ENCODE measurements at regions not wholly inside any gene's neighbourhood (a gene's known extent, or its start where the extent isn't known, plus 50 kb on each side); places are given as distances from the start of the nearest gene placed in this dataset.

- H3K9me3 ChIP-seq (ENCODE audit: control insufficient read depth, insufficient read depth, low read length): no peaks in the 10 kb centered on the region
- WGBS (ENCODE audit: insufficient coverage): 75% methylated on average over 1 of the region's 3 CpGs
- H3K27ac ChIP-seq (ENCODE audit: low read depth, low read length): no peak overlapping the region
- H3K27me3 ChIP-seq (ENCODE audit: control insufficient read depth, insufficient read depth, low read length): no peaks in the 10 kb centered on the region
- no peak overlapping the region for H3K4me3 ChIP-seq (ENCODE audit: low read depth, low read length)
- H3K4me1 ChIP-seq (ENCODE audit: control insufficient read depth, insufficient read depth, low read length): no peaks in the 10 kb centered on the region
- DNase-seq (ENCODE audit: low read depth in 4 of 6, low spot score in 6 of 6): no peak
- H3K36me3 ChIP-seq (ENCODE audit: control insufficient read depth, insufficient read depth, low read length): no peaks in the 10 kb centered on the region
Observed at GRCh38 chr9:84492366-84493159, 152.0 kb upstream of the SLC28A3 start.

- H3K9me3 ChIP-seq (ENCODE audit: control insufficient read depth, insufficient read depth, low read length): no peaks in the 10 kb centered on the region
- H3K4me3 ChIP-seq (ENCODE audit: low read depth, low read length): no peak overlapping the region
- DNase-seq (ENCODE audit: low read depth in 4 of 6, low spot score in 6 of 6): peak in 1 of 6 donors; percentile 30
- 48% methylated on average over 5 of the region's 6 CpGs for WGBS (ENCODE audit: insufficient coverage)
- no peaks in the 10 kb centered on the region for H3K36me3 ChIP-seq (ENCODE audit: control insufficient read depth, insufficient read depth, low read length)
- no peaks in the 10 kb centered on the region for H3K27me3 ChIP-seq (ENCODE audit: control insufficient read depth, insufficient read depth, low read length)
- no peaks in the 10 kb centered on the region for H3K4me1 ChIP-seq (ENCODE audit: control insufficient read depth, insufficient read depth, low read length)
- no peak overlapping the region for H3K27ac ChIP-seq (ENCODE audit: low read depth, low read length)
Observed at GRCh38 chr9:84493284-84493947, 152.9 kb upstream of the SLC28A3 start.

- DNase-seq (ENCODE audit: low read depth in 4 of 6, low spot score in 6 of 6): no peak
- no peaks in the 10 kb centered on the region for H3K4me1 ChIP-seq (ENCODE audit: control insufficient read depth, insufficient read depth, low read length)
- no peaks in the 10 kb centered on the region for H3K36me3 ChIP-seq (ENCODE audit: control insufficient read depth, insufficient read depth, low read length)
- no CpG with 5 or more reads among the region's 1 CpG for WGBS (ENCODE audit: insufficient coverage)
- no peak overlapping the region for H3K4me3 ChIP-seq (ENCODE audit: low read depth, low read length)
- no peaks in the 10 kb centered on the region for H3K9me3 ChIP-seq (ENCODE audit: control insufficient read depth, insufficient read depth, low read length)
- H3K27ac ChIP-seq (ENCODE audit: low read depth, low read length): no peak overlapping the region
- no peaks in the 10 kb centered on the region for H3K27me3 ChIP-seq (ENCODE audit: control insufficient read depth, insufficient read depth, low read length)
Observed at GRCh38 chr9:84499969-84500582, 159.5 kb upstream of the SLC28A3 start.

- Histone ChIP-seq H3K4me3 (ENCODE audit: low read depth, low read length) (no peak overlapping the region), H3K36me3 (ENCODE audit: control insufficient read depth, insufficient read depth, low read length) (no peaks in the 10 kb centered on the region), H3K27me3 (ENCODE audit: control insufficient read depth, insufficient read depth, low read length) (no peaks in the 10 kb centered on the region), H3K9me3 (ENCODE audit: control insufficient read depth, insufficient read depth, low read length) (no peaks in the 10 kb centered on the region), H3K27ac (ENCODE audit: low read depth, low read length) (no peak overlapping the region), H3K4me1 (ENCODE audit: control insufficient read depth, insufficient read depth, low read length) (no peaks in the 10 kb centered on the region)
- DNase-seq (ENCODE audit: low read depth in 4 of 6, low spot score in 6 of 6): no peak
- WGBS (ENCODE audit: insufficient coverage): 90% methylated on average over 2 of the region's 3 CpGs
Observed at GRCh38 chr9:84500826-84501225, 160.3 kb upstream of the SLC28A3 start.

GRCh38 chr9:84501587-84501986 lies 161.0 kb upstream of the SLC28A3 start:
- Histone ChIP-seq H3K27me3 (ENCODE audit: control insufficient read depth, insufficient read depth, low read length) (no peaks in the 10 kb centered on the region), H3K36me3 (ENCODE audit: control insufficient read depth, insufficient read depth, low read length) (no peaks in the 10 kb centered on the region), H3K9me3 (ENCODE audit: control insufficient read depth, insufficient read depth, low read length) (no peaks in the 10 kb centered on the region), H3K4me3 (ENCODE audit: low read depth, low read length) (no peak overlapping the region), H3K4me1 (ENCODE audit: control insufficient read depth, insufficient read depth, low read length) (no peaks in the 10 kb centered on the region), H3K27ac (ENCODE audit: low read depth, low read length) (no peak overlapping the region)
- DNase-seq (ENCODE audit: low read depth in 4 of 6, low spot score in 6 of 6): no peak

- H3K36me3 ChIP-seq (ENCODE audit: control insufficient read depth, insufficient read depth, low read length): no peaks in the 10 kb centered on the region
- H3K27me3 ChIP-seq (ENCODE audit: control insufficient read depth, insufficient read depth, low read length): no peaks in the 10 kb centered on the region
- no peak overlapping the region for H3K4me3 ChIP-seq (ENCODE audit: low read depth, low read length)
- no peak overlapping the region for H3K27ac ChIP-seq (ENCODE audit: low read depth, low read length)
- no peaks in the 10 kb centered on the region for H3K4me1 ChIP-seq (ENCODE audit: control insufficient read depth, insufficient read depth, low read length)
- DNase-seq (ENCODE audit: low read depth in 4 of 6, low spot score in 6 of 6): no peak
- H3K9me3 ChIP-seq (ENCODE audit: control insufficient read depth, insufficient read depth, low read length): no peaks in the 10 kb centered on the region
Observed at GRCh38 chr9:84502066-84502465, 161.5 kb upstream of the SLC28A3 start.

- Histone ChIP-seq H3K36me3 (ENCODE audit: control insufficient read depth, insufficient read depth, low read length) (no peaks in the 10 kb centered on the region), H3K27me3 (ENCODE audit: control insufficient read depth, insufficient read depth, low read length) (no peaks in the 10 kb centered on the region), H3K4me1 (ENCODE audit: control insufficient read depth, insufficient read depth, low read length) (no peaks in the 10 kb centered on the region), H3K4me3 (ENCODE audit: low read depth, low read length) (no peak overlapping the region), H3K9me3 (ENCODE audit: control insufficient read depth, insufficient read depth, low read length) (no peaks in the 10 kb centered on the region), H3K27ac (ENCODE audit: low read depth, low read length) (no peak overlapping the region)
- DNase-seq (ENCODE audit: low read depth in 4 of 6, low spot score in 6 of 6): no peak
- WGBS (ENCODE audit: insufficient coverage): 88% methylated on average over 2 of the region's 2 CpGs
Observed at GRCh38 chr9:84504360-84504759, 163.8 kb upstream of the SLC28A3 start.

GRCh38 chr9:84511651-84512050 lies 157.9 kb upstream of the NTRK2 start:
- no peaks in the 10 kb centered on the region for H3K9me3 ChIP-seq (ENCODE audit: control insufficient read depth, insufficient read depth, low read length)
- no peak for DNase-seq (ENCODE audit: low read depth in 4 of 6, low spot score in 6 of 6)
- WGBS (ENCODE audit: insufficient coverage): no CpG with 5 or more reads among the region's 2 CpGs
- no peaks in the 10 kb centered on the region for H3K27me3 ChIP-seq (ENCODE audit: control insufficient read depth, insufficient read depth, low read length)
- no peaks in the 10 kb centered on the region for H3K36me3 ChIP-seq (ENCODE audit: control insufficient read depth, insufficient read depth, low read length)
- H3K4me1 ChIP-seq (ENCODE audit: control insufficient read depth, insufficient read depth, low read length): no peaks in the 10 kb centered on the region
- no peak overlapping the region for H3K27ac ChIP-seq (ENCODE audit: low read depth, low read length)
- no peak overlapping the region for H3K4me3 ChIP-seq (ENCODE audit: low read depth, low read length)

GRCh38 chr9:84512493-84512892 lies 157.0 kb upstream of the NTRK2 start:
- H3K4me3 ChIP-seq (ENCODE audit: low read depth, low read length): no peak overlapping the region
- no peaks in the 10 kb centered on the region for H3K9me3 ChIP-seq (ENCODE audit: control insufficient read depth, insufficient read depth, low read length)
- no peaks in the 10 kb centered on the region for H3K36me3 ChIP-seq (ENCODE audit: control insufficient read depth, insufficient read depth, low read length)
- WGBS (ENCODE audit: insufficient coverage): 78% methylated on average over 2 of the region's 2 CpGs
- H3K27me3 ChIP-seq (ENCODE audit: control insufficient read depth, insufficient read depth, low read length): no peaks in the 10 kb centered on the region
- H3K4me1 ChIP-seq (ENCODE audit: control insufficient read depth, insufficient read depth, low read length): no peaks in the 10 kb centered on the region
- no peak for DNase-seq (ENCODE audit: low read depth in 4 of 6, low spot score in 6 of 6)
- H3K27ac ChIP-seq (ENCODE audit: low read depth, low read length): no peak overlapping the region

GRCh38 chr9:84513473-84513872 lies 156.1 kb upstream of the NTRK2 start:
- Histone ChIP-seq H3K36me3 (ENCODE audit: control insufficient read depth, insufficient read depth, low read length) (no peaks in the 10 kb centered on the region), H3K9me3 (ENCODE audit: control insufficient read depth, insufficient read depth, low read length) (peaks cover 2% of the 10 kb centered on the region), H3K4me3 (ENCODE audit: low read depth, low read length) (no peak overlapping the region), H3K27me3 (ENCODE audit: control insufficient read depth, insufficient read depth, low read length) (no peaks in the 10 kb centered on the region), H3K27ac (ENCODE audit: low read depth, low read length) (no peak overlapping the region), H3K4me1 (ENCODE audit: control insufficient read depth, insufficient read depth, low read length) (no peaks in the 10 kb centered on the region)
- no peak for DNase-seq (ENCODE audit: low read depth in 4 of 6, low spot score in 6 of 6)
- WGBS (ENCODE audit: insufficient coverage): no CpG with 5 or more reads among the region's 1 CpG
